HG02981 (cell line): ENCODE measurements at regions not wholly inside any gene's neighbourhood (a gene's known extent, or its start where the extent isn't known, plus 50 kb on each side); places are given as distances from the start of the nearest gene placed in this dataset.

Source experiments
- ATAC-seq: cut with Tn5 transposase; IDR thresholded peaks from one replicate; pipeline ENCODE4 v1.9.1; 2021; ENCODE audit warnings: mild to moderate bottlenecking, moderate library complexity; ENCODE audit not compliant: unreplicated experiment

GRCh38 chr9:115913696-115914095 is 239.9 kb upstream of the PAPPA start:
- ATAC-seq, result no peak

GRCh38 chr9:115914291-115914690 is 239.3 kb upstream of the PAPPA start:
- no peak for ATAC-seq

- ATAC-seq, result no peak
Measured at GRCh38 chr9:115921301-115921700, 232.3 kb upstream of the PAPPA start.

- no peak for ATAC-seq
Measured at GRCh38 chr9:115922444-115922843, 231.1 kb upstream of the PAPPA start.

- no peak for ATAC-seq
Measured at GRCh38 chr9:115923410-115923809, 230.2 kb upstream of the PAPPA start.

GRCh38 chr9:115923903-115924668 is 229.5 kb upstream of the PAPPA start:
- ATAC-seq, result no peak

GRCh38 chr9:115924669-115924987 is 229.0 kb upstream of the PAPPA start:
- ATAC-seq, result no peak

GRCh38 chr9:115925424-115925823 is 228.2 kb upstream of the PAPPA start:
- no peak for ATAC-seq

GRCh38 chr9:115930472-115930871 is 223.1 kb upstream of the PAPPA start:
- ATAC-seq, result no peak

GRCh38 chr9:115938479-115938878 is 215.1 kb upstream of the PAPPA start:
- ATAC-seq, result no peak

- no peak for ATAC-seq
Measured at GRCh38 chr9:115939065-115939765, 214.4 kb upstream of the PAPPA start.

- no peak for ATAC-seq
Measured at GRCh38 chr9:115941561-115942315, 211.9 kb upstream of the PAPPA start.

- ATAC-seq, result no peak
Measured at GRCh38 chr9:115943431-115944165, 210.0 kb upstream of the PAPPA start.

- ATAC-seq, result no peak
Measured at GRCh38 chr9:115944166-115944948, 209.2 kb upstream of the PAPPA start.

GRCh38 chr9:115945009-115945431 is 208.6 kb upstream of the PAPPA start:
- no peak for ATAC-seq

GRCh38 chr9:115946530-115946929 is 207.1 kb upstream of the PAPPA start:
- no peak for ATAC-seq

- no peak for ATAC-seq
Measured at GRCh38 chr9:115951977-115952376, 201.6 kb upstream of the PAPPA start.

GRCh38 chr9:115952430-115953292 is 200.9 kb upstream of the PAPPA start:
- no peak for ATAC-seq

GRCh38 chr9:115956371-115956770 is 197.2 kb upstream of the PAPPA start:
- ATAC-seq, result no peak
